Testis (tissue), 2 donors: ENCODE measurements at regions not wholly inside any gene's neighbourhood (a gene's known extent, or its start where the extent isn't known, plus 50 kb on each side); places are given as distances from the start of the nearest gene placed in this dataset.

ENCODE experiments used
- POLR2A ChIP-seq: fragments of 450-650 bp; IDR thresholded peaks from one replicate; pipeline ENCODE4 v1.6.1; 2017; ENCODE audit warnings: antibody characterized with exemption, mild to moderate bottlenecking, moderate library complexity
- TF ChIP-seq, protein P1 (sequence below), 3 experiments: fragments of 450-650 bp in 2 of 3; fragments of 200-600 bp in 1 of 3; sonication (generic) in 1 of 3; IDR thresholded peaks; one replicate each; pipeline ENCODE4 v1.5.1; 2016 to 2019; ENCODE audit warnings: antibody characterized with exemption in 3 of 3, mild to moderate bottlenecking in 2 of 3, moderate library complexity in 1 of 3

DNA sequence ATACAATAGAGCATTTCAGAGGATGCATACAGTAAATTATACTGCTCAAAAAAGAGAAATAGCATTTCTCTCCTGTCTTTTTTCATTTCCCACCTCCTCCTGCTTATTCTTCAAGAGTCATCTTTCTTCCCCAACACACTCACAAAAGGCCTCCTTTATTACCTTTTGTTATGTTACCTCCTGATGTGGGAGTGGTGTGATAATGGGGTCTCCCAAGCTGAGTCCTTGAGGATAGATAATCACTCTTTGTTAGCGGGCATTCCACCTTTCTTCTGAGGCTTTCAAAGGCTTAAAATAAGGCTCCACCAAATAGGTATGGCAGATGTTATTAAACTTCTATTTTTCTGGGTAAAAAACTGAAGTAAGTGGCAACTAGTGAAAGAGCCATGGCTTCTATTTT lies 159.8 kb downstream of the CPEB2 start:
- TF ChIP-seq, protein P1, sequence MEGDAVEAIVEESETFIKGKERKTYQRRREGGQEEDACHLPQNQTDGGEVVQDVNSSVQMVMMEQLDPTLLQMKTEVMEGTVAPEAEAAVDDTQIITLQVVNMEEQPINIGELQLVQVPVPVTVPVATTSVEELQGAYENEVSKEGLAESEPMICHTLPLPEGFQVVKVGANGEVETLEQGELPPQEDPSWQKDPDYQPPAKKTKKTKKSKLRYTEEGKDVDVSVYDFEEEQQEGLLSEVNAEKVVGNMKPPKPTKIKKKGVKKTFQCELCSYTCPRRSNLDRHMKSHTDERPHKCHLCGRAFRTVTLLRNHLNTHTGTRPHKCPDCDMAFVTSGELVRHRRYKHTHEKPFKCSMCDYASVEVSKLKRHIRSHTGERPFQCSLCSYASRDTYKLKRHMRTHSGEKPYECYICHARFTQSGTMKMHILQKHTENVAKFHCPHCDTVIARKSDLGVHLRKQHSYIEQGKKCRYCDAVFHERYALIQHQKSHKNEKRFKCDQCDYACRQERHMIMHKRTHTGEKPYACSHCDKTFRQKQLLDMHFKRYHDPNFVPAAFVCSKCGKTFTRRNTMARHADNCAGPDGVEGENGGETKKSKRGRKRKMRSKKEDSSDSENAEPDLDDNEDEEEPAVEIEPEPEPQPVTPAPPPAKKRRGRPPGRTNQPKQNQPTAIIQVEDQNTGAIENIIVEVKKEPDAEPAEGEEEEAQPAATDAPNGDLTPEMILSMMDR (IDR thresholded peaks at IDR 0.05), result no peak
- no peak for TF ChIP-seq POLR2A
